H1 (cell line): ENCODE measurements at regions not wholly inside any gene's neighbourhood (a gene's known extent, or its start where the extent isn't known, plus 50 kb on each side); places are given as distances from the start of the nearest gene placed in this dataset.

ENCODE experiments used
- CBX5 ChIP-seq: fragments of 300-800, 300-1000 bp; sonication (generic); IDR thresholded peaks from 2 replicates; pipeline ENCODE4 v1.7.1; 2016; ENCODE audit warnings: antibody characterized with exemption, low read length, low read depth
- CHD7 ChIP-seq: fragments of 300-600 bp; sonication (generic); IDR thresholded peaks from 2 replicates; pipeline ENCODE4 v1.7.1; 2012; ENCODE audit warnings: low read length, moderate library complexity, mild to moderate bottlenecking, inconsistent platforms; ENCODE audit not compliant: insufficient replicate concordance
- JUND ChIP-seq: IDR thresholded peaks from 2 replicates; pipeline ENCODE4 v1.6.1; 2011; ENCODE audit warnings: mild to moderate bottlenecking, improper control_type of control experiment, low read length
- NANOG ChIP-seq: IDR thresholded peaks from 2 replicates; pipeline ENCODE4 v1.6.1; 2011; ENCODE audit warnings: low read length, low read depth, mild to moderate bottlenecking, inconsistent platforms; ENCODE audit not compliant: insufficient read depth, poor library complexity, severe bottlenecking
- SIX5 ChIP-seq: IDR thresholded peaks from 2 replicates; pipeline ENCODE4 v1.6.1; 2011; ENCODE audit warnings: mild to moderate bottlenecking, low read depth, low read length
- SUZ12 ChIP-seq: fragments of 200-600 bp; sonication (generic); IDR thresholded peaks from 2 replicates; pipeline ENCODE4 v1.6.1; 2012; ENCODE audit warnings: mild to moderate bottlenecking, inconsistent platforms, low read length, moderate library complexity, mixed read lengths

DNA sequence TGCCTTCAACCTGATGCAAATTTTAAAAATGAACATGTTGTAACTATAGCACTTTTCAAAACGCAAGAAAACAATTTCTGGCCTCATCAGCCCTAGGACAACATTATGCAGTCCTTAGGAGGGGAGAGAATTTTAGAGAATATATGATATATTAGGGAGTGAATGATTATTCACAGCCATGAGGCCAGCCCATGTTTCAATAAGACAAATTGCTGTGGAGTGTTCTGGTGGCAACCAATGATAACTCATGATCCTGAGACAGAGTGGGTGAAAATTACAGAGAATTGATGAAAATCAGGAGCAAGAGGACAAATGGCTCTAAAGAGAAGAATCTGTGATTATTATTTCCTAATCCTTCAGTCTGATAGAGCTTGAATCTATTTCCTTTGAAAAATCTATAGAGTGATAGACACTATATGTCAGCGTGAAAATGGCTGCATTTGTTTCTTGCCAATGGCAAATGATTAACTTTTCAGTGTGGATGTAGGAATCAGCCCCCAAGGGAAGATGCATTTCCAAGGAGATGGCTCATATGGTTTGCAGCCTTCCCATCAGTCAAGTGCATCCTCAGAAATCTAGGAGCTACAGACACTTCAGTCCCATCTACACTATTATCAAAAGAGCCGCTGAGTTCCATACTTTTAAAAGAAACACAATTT, 761.0 kb upstream of the ARRDC4 start (continued):
- TF ChIP-seq CHD7: no peak
- TF ChIP-seq SUZ12: no peak
- TF ChIP-seq CBX5: no peak
- no peak for TF ChIP-seq JUND
- TF ChIP-seq NANOG: no peak
- no peak for TF ChIP-seq SIX5
